ENCODE measurements at regions not wholly inside any gene's neighbourhood (a gene's known extent, or its start where the extent isn't known, plus 50 kb on each side); places are given as distances from the start of the nearest gene placed in this dataset.

DNA sequence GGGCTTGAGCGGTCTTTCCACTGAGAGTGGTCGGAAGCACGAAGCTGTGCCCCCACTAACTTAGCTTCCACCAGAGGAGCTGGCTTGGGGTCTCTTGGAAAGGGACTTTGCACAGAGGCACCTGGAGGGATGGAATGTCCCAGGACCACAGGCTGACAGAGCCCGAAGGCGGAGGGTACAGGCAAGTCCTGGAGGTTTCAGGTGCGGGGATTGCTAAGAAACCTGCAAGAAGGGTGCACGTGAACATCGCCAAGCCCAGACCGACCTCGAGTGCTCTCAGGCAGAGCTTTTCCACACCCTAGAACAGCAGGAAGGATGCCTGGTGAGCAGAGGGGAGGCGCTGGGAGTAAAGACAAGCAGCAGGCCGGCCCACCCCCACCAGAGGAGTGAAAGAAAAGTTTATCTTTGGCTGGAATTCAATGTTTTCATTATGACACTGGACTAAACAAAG lies 61.6 kb downstream of the SERPINA3 start:
- no peak overlapping the region for H3K4me3 ChIP-seq (ENCODE audit: control insufficient read depth, low read depth, low read length)
- DNase-seq (ENCODE audit: low read depth), result no peak
- TF ChIP-seq, protein P1, sequence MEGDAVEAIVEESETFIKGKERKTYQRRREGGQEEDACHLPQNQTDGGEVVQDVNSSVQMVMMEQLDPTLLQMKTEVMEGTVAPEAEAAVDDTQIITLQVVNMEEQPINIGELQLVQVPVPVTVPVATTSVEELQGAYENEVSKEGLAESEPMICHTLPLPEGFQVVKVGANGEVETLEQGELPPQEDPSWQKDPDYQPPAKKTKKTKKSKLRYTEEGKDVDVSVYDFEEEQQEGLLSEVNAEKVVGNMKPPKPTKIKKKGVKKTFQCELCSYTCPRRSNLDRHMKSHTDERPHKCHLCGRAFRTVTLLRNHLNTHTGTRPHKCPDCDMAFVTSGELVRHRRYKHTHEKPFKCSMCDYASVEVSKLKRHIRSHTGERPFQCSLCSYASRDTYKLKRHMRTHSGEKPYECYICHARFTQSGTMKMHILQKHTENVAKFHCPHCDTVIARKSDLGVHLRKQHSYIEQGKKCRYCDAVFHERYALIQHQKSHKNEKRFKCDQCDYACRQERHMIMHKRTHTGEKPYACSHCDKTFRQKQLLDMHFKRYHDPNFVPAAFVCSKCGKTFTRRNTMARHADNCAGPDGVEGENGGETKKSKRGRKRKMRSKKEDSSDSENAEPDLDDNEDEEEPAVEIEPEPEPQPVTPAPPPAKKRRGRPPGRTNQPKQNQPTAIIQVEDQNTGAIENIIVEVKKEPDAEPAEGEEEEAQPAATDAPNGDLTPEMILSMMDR (IDR thresholded peaks at IDR 0.05; ENCODE audit: control insufficient read depth, insufficient read depth, low read depth, low read length, missing control alignments), result no peak

All from AG09309 (cell line).